MV-4-11 (cell line): ENCODE measurements at regions not wholly inside any gene's neighbourhood (a gene's known extent, or its start where the extent isn't known, plus 50 kb on each side); places are given as distances from the start of the nearest gene placed in this dataset.

Experiments used
- DNase-seq: peaks from one replicate; lab custom pipeline; 2025; lab: John Stamatoyannopoulos, UW

- no peak for DNase-seq
Measured at GRCh38 chr18:75531851-75532459, 104.5 kb upstream of the SMIM21 start.

- no peak for DNase-seq
Measured at GRCh38 chr18:75531212-75531850, 103.8 kb upstream of the SMIM21 start.

- DNase-seq: no peak
Measured at GRCh38 chr18:75530566-75531211, 103.2 kb upstream of the SMIM21 start.

- DNase-seq: no peak
Measured at GRCh38 chr18:75530118-75530517, 102.6 kb upstream of the SMIM21 start.

- no peak for DNase-seq
Measured at GRCh38 chr18:75529394-75529793, 101.9 kb upstream of the SMIM21 start.

GRCh38 chr18:75527848-75528685, 100.6 kb upstream of the SMIM21 start:
- DNase-seq: no peak

- no peak for DNase-seq
Measured at GRCh38 chr18:75526038-75526437, 98.5 kb upstream of the SMIM21 start.

- DNase-seq: no peak
Measured at GRCh38 chr18:75525331-75525730, 97.8 kb upstream of the SMIM21 start.

GRCh38 chr18:75524841-75525240, 97.3 kb upstream of the SMIM21 start:
- DNase-seq: no peak

- DNase-seq: no peak
Measured at GRCh38 chr18:75524181-75524580, 96.7 kb upstream of the SMIM21 start.

- DNase-seq: no peak
Measured at GRCh38 chr18:75521816-75522215, 94.3 kb upstream of the SMIM21 start.

- no peak for DNase-seq
Measured at GRCh38 chr18:75518007-75518406, 90.5 kb upstream of the SMIM21 start.

GRCh38 chr18:75517286-75517685, 89.8 kb upstream of the SMIM21 start:
- no peak for DNase-seq

- no peak for DNase-seq
Measured at GRCh38 chr18:75507636-75508035, 80.1 kb upstream of the SMIM21 start.

- no peak for DNase-seq
Measured at GRCh38 chr18:75506913-75507312, 79.4 kb upstream of the SMIM21 start.

- no peak for DNase-seq
Measured at GRCh38 chr18:75504469-75504868, 77.0 kb upstream of the SMIM21 start.

- DNase-seq: no peak
Measured at GRCh38 chr18:75503615-75504014, 76.1 kb upstream of the SMIM21 start.

- no peak for DNase-seq
Measured at GRCh38 chr18:75502286-75502685, 74.8 kb upstream of the SMIM21 start.

- DNase-seq: no peak
Measured at GRCh38 chr18:75500545-75500944, 73.0 kb upstream of the SMIM21 start.

GRCh38 chr18:75497576-75498235, 70.2 kb upstream of the SMIM21 start:
- no peak for DNase-seq

- DNase-seq: no peak
Measured at GRCh38 chr18:75496151-75496550, 68.6 kb upstream of the SMIM21 start.

- no peak for DNase-seq
Measured at GRCh38 chr18:75492852-75493251, 65.3 kb upstream of the SMIM21 start.
